SU-DHL-6 (cell line): ENCODE measurements at regions not wholly inside any gene's neighbourhood (a gene's known extent, or its start where the extent isn't known, plus 50 kb on each side); places are given as distances from the start of the nearest gene placed in this dataset.

Experiments
- H2AFZ ChIP-seq: fragments of 200-600 bp; sonication (generic); 2 replicates; pipeline ENCODE4 v1.6.1; 2014; ENCODE audit warnings: low read depth, mild to moderate bottlenecking, moderate library complexity, mixed read lengths, antibody characterized with exemption, low read length; ENCODE audit not compliant: severe bottlenecking
- H3F3A ChIP-seq: fragments of 200-600 bp; shearing (Covaris generic); 2 replicates; pipeline ENCODE4 v1.6.0; 2016; ENCODE audit warnings: antibody characterized with exemption, mild to moderate bottlenecking; ENCODE audit not compliant: insufficient read depth
- H3K27ac ChIP-seq: fragments of 200-600 bp; sonication (generic); 2 replicates; pipeline ENCODE4 v1.5.1; 2016; ENCODE audit warnings: low read depth, mild to moderate bottlenecking, low read length, moderate library complexity, mixed read lengths
- H3K27me3 ChIP-seq: fragments of 200-600 bp; sonication (generic), shearing (Covaris generic); 2 replicates; pipeline ENCODE4 v1.6.0; 2014; ENCODE audit warnings: mild to moderate bottlenecking, low read length
- H3K36me3 ChIP-seq: fragments of 200-600 bp; sonication (generic); 2 replicates; pipeline ENCODE4 v1.6.1; 2014; ENCODE audit warnings: mild to moderate bottlenecking, low read length, mixed read lengths
- H3K4me2 ChIP-seq: fragments of 300-600, 200-600 bp; shearing (Covaris generic), sonication (generic); 2 replicates; pipeline ENCODE4 v1.6.0; 2014; ENCODE audit warnings: low read length, low read depth, mild to moderate bottlenecking; ENCODE audit not compliant: poor library complexity, severe bottlenecking
- H3K4me3 ChIP-seq: fragments of 200-600 bp; sonication (generic); 2 replicates; pipeline ENCODE4 v1.5.1; 2014; ENCODE audit warnings: antibody characterized with exemption, low read length, mild to moderate bottlenecking, mixed read lengths; ENCODE audit not compliant: insufficient read depth, poor library complexity, severe bottlenecking
- H3K79me2 ChIP-seq: fragments of 200-600 bp; sonication (generic); 2 replicates; pipeline ENCODE4 v1.6.1; 2014; ENCODE audit warnings: mild to moderate bottlenecking, low read length, moderate library complexity; ENCODE audit not compliant: insufficient read depth
- H3K9ac ChIP-seq: fragments of 200-600 bp; sonication (generic); 2 replicates; pipeline ENCODE4 v1.7.0; 2014; ENCODE audit warnings: mild to moderate bottlenecking, low read length
- H3K9me2 ChIP-seq: fragments of 200-600 bp; sonication (generic); replicated peaks from 2 replicates; pipeline ENCODE4 v1.6.1; 2014; ENCODE audit warnings: low read length; ENCODE audit not compliant: insufficient read depth
- H3K9me3 ChIP-seq: fragments of 200-600 bp; sonication (generic); 2 replicates; pipeline ENCODE4 v1.6.1; 2014; ENCODE audit warnings: low read length, mixed read lengths; ENCODE audit not compliant: insufficient read depth
- H4K20me1 ChIP-seq: fragments of 200-600 bp; sonication (generic); 2 replicates; pipeline ENCODE4 v1.6.1; 2014; ENCODE audit warnings: low read depth, mild to moderate bottlenecking, antibody characterized with exemption, low read length, moderate library complexity, mixed read lengths
- CTCF ChIP-seq: fragments of 200-600 bp; sonication (generic); IDR thresholded peaks from one replicate; pipeline ENCODE4 v1.5.1; 2017; ENCODE audit warnings: antibody characterized with exemption, mild to moderate bottlenecking, low read length, moderate library complexity; ENCODE audit not compliant: insufficient read depth, poor library complexity, severe bottlenecking
- EZH2phosphoT487 ChIP-seq: fragments of 200-600 bp; sonication (generic), shearing (Covaris generic); conservative IDR thresholded peaks from 2 replicates; pipeline ENCODE4 v1.6.1; 2018; ENCODE audit warnings: mild to moderate bottlenecking, antibody characterized with exemption, low read length, moderate library complexity, mixed read lengths

GRCh38 chr9:26722755-26723154 is 169.8 kb downstream of the CAAP1 start:
- Histone ChIP-seq H2AFZ (no peak overlapping the region), H3F3A (no peaks in the 10 kb centered on the region), H3K27ac (no peak overlapping the region), H3K9me2 (no peaks in the 10 kb centered on the region), H3K27me3 (no peaks in the 10 kb centered on the region), H3K36me3 (no peaks in the 10 kb centered on the region), H3K9me3 (no peaks in the 10 kb centered on the region), H4K20me1 (no peaks in the 10 kb centered on the region), H3K9ac (no peak overlapping the region), H3K4me2 (no peak overlapping the region), H3K79me2 (no peaks in the 10 kb centered on the region), H3K4me3 (no peak overlapping the region)
- TF ChIP-seq CTCF (no peak), EZH2phosphoT487 (no peak)

GRCh38 chr9:26710008-26710407 is 182.6 kb downstream of the CAAP1 start:
- no peak for TF ChIP-seq EZH2phosphoT487
- no peak for TF ChIP-seq CTCF
- Histone ChIP-seq H4K20me1 (no peaks in the 10 kb centered on the region), H3K36me3 (no peaks in the 10 kb centered on the region), H3K4me2 (no peak overlapping the region), H3F3A (no peaks in the 10 kb centered on the region), H2AFZ (no peak overlapping the region), H3K79me2 (no peaks in the 10 kb centered on the region), H3K9me3 (no peaks in the 10 kb centered on the region), H3K9me2 (no peaks in the 10 kb centered on the region), H3K4me3 (no peak overlapping the region), H3K27me3 (no peaks in the 10 kb centered on the region), H3K27ac (no peak overlapping the region), H3K9ac (no peak overlapping the region)

GRCh38 chr9:26706223-26706622 is 186.4 kb downstream of the CAAP1 start:
- Histone ChIP-seq H3K9ac (no peak overlapping the region), H2AFZ (no peak overlapping the region), H3K27me3 (no peaks in the 10 kb centered on the region), H3K4me2 (no peak overlapping the region), H3K9me3 (no peaks in the 10 kb centered on the region), H3F3A (no peaks in the 10 kb centered on the region), H3K27ac (no peak overlapping the region), H4K20me1 (no peaks in the 10 kb centered on the region), H3K4me3 (no peak overlapping the region), H3K9me2 (no peaks in the 10 kb centered on the region), H3K36me3 (no peaks in the 10 kb centered on the region), H3K79me2 (no peaks in the 10 kb centered on the region)
- TF ChIP-seq EZH2phosphoT487 (no peak), CTCF (no peak)

GRCh38 chr9:26695298-26695622 is 197.3 kb downstream of the CAAP1 start:
- no peaks in the 10 kb centered on the region for H3K27me3 ChIP-seq
- no peaks in the 10 kb centered on the region for H3K36me3 ChIP-seq

More at GRCh38 chr9:26695298-26695622, 197.3 kb downstream of the CAAP1 start:
- no peak overlapping the region for H3K4me2 ChIP-seq
- H3K79me2 ChIP-seq, result no peaks in the 10 kb centered on the region
- H2AFZ ChIP-seq, result no peak overlapping the region
- H3K4me3 ChIP-seq, result no peak overlapping the region
- H3K9me3 ChIP-seq, result no peaks in the 10 kb centered on the region
- H3K9ac ChIP-seq, result no peak overlapping the region
- no peaks in the 10 kb centered on the region for H4K20me1 ChIP-seq
- no peaks in the 10 kb centered on the region for H3K9me2 ChIP-seq
- TF ChIP-seq CTCF (no peak), EZH2phosphoT487 (no peak)
- no peaks in the 10 kb centered on the region for H3F3A ChIP-seq
- no peak overlapping the region for H3K27ac ChIP-seq
